WTC11 (cell line): ENCODE measurements at regions not wholly inside any gene's neighbourhood (a gene's known extent, or its start where the extent isn't known, plus 50 kb on each side); places are given as distances from the start of the nearest gene placed in this dataset.

Experiments used
- ATAC-seq: fragments of 200-7000 bp; cut with Tn5 transposase; 2 replicates; pipeline ENCODE4 v1.10.0; 2021; ENCODE audit warnings: mild to moderate bottlenecking, moderate library complexity
- CTCF ChIA-PET: fragments of 300-600 bp; sonication (Branson Sonifier 250); formaldehyde crosslinking; loops from one replicate; lab custom pipeline; 2021; ENCODE audit warnings: antibody characterized with exemption; lab: Charles Lee
- POLR2A ChIA-PET: fragments of 350-600 bp; sonication (Branson Sonifier 250); formaldehyde crosslinking; loops from one replicate; lab custom pipeline; 2021; ENCODE audit warnings: antibody characterized with exemption; lab: Charles Lee
- DNase-seq: peaks from one replicate; pipeline ENCODE4 v3.0.0; 2021; ENCODE audit warnings: low spot score
- H3K27ac Mint-ChIP-seq: 2 replicates; pipeline ENCODE4 v1.8.0; 2021; ENCODE audit warnings: mixed read lengths
- H3K27me3 Mint-ChIP-seq: 2 replicates; pipeline ENCODE4 v1.8.0; 2021; ENCODE audit warnings: low read depth, mild to moderate bottlenecking, moderate library complexity, mixed read lengths
- H3K36me3 Mint-ChIP-seq: 2 replicates; pipeline ENCODE4 v1.8.0; 2021; ENCODE audit warnings: mixed read lengths
- H3K4me1 Mint-ChIP-seq: 2 replicates; pipeline ENCODE4 v1.8.0; 2022; ENCODE audit warnings: mixed read lengths
- H3K4me3 Mint-ChIP-seq: 2 replicates; pipeline ENCODE4 v1.8.0; 2021; ENCODE audit warnings: mild to moderate bottlenecking, moderate library complexity, mixed read lengths
- H3K9me3 Mint-ChIP-seq: 2 replicates; pipeline ENCODE4 v1.8.0; 2021; ENCODE audit warnings: mixed read lengths
- CREM ChIP-seq: sonication (generic); formaldehyde crosslinking; IDR thresholded peaks from 2 replicates; pipeline ENCODE4 v1.8.1; 2022; ENCODE audit warnings: mild to moderate bottlenecking, missing genetic modification reagents, moderate library complexity
- ELF4 ChIP-seq: sonication (generic); formaldehyde crosslinking; IDR thresholded peaks from 2 replicates; pipeline ENCODE4 v1.8.1; 2022; ENCODE audit warnings: low read depth, mild to moderate bottlenecking, moderate library complexity, missing genetic modification reagents
- ESRRA ChIP-seq: sonication (generic); formaldehyde crosslinking; IDR thresholded peaks from 2 replicates; pipeline ENCODE4 v1.8.1; 2022; ENCODE audit warnings: mild to moderate bottlenecking, missing genetic modification reagents, borderline replicate concordance
- KAT7 ChIP-seq: sonication (generic); formaldehyde crosslinking; IDR thresholded peaks from 2 replicates; pipeline ENCODE4 v1.8.1; 2023; ENCODE audit warnings: missing genetic modification reagents, mild to moderate bottlenecking, borderline replicate concordance
- RELA ChIP-seq: sonication (generic); formaldehyde crosslinking; IDR thresholded peaks from 2 replicates; pipeline ENCODE4 v1.8.1; 2022; ENCODE audit warnings: missing genetic modification reagents, mild to moderate bottlenecking, borderline replicate concordance
- RORB ChIP-seq: fragments of 250-450 bp; sonication (Bioruptor Pico); IDR thresholded peaks from 2 replicates; pipeline ENCODE4 v1.9.0; 2021; ENCODE audit warnings: mild to moderate bottlenecking
- SMAD4 ChIP-seq: sonication (generic); formaldehyde crosslinking; IDR thresholded peaks from 2 replicates; pipeline ENCODE4 v1.8.0; 2022; ENCODE audit warnings: mild to moderate bottlenecking, missing genetic modification reagents
- SOX15 ChIP-seq: fragments of 250-450 bp; sonication (Bioruptor Pico); IDR thresholded peaks from 2 replicates; pipeline ENCODE4 v1.9.0; 2021; ENCODE audit warnings: mild to moderate bottlenecking
- TEAD1 ChIP-seq: sonication (generic); formaldehyde crosslinking; IDR thresholded peaks from 2 replicates; pipeline ENCODE4 v1.8.0; 2022; ENCODE audit warnings: mild to moderate bottlenecking, missing genetic modification reagents
- TP53 ChIP-seq: sonication (generic); formaldehyde crosslinking; IDR thresholded peaks from 2 replicates; pipeline ENCODE4 v1.8.1; 2023; ENCODE audit warnings: mild to moderate bottlenecking, missing genetic modification reagents
- USF2 ChIP-seq: sonication (generic); formaldehyde crosslinking; IDR thresholded peaks from 2 replicates; pipeline ENCODE4 v1.8.1; 2023; ENCODE audit warnings: mild to moderate bottlenecking, missing genetic modification reagents, moderate library complexity
- ZNF138 ChIP-seq: sonication (generic); formaldehyde crosslinking; conservative IDR thresholded peaks from 2 replicates; pipeline ENCODE4 v1.8.1; 2022; ENCODE audit warnings: mild to moderate bottlenecking, moderate library complexity, missing genetic modification reagents
- ZNF219 ChIP-seq: sonication (generic); formaldehyde crosslinking; IDR thresholded peaks from 2 replicates; pipeline ENCODE4 v1.8.0; 2023; ENCODE audit warnings: missing genetic modification reagents, mild to moderate bottlenecking, borderline replicate concordance
- ZNF232 ChIP-seq: sonication (generic); formaldehyde crosslinking; IDR thresholded peaks from 2 replicates; pipeline ENCODE4 v1.8.0; 2022; ENCODE audit warnings: mild to moderate bottlenecking, missing genetic modification reagents
- ZNF317 ChIP-seq: sonication (generic); formaldehyde crosslinking; IDR thresholded peaks from 2 replicates; pipeline ENCODE4 v1.8.1; 2023; ENCODE audit warnings: low read depth, mild to moderate bottlenecking, moderate library complexity, missing genetic modification reagents, borderline replicate concordance
- ZNF396 ChIP-seq: fragments of 250-450 bp; sonication (Bioruptor Pico); IDR thresholded peaks from 2 replicates; pipeline ENCODE4 v1.8.0; 2021; ENCODE audit warnings: mild to moderate bottlenecking, moderate library complexity, borderline replicate concordance
- TF ChIP-seq, protein P1 (sequence below): sonication (generic); formaldehyde crosslinking; IDR thresholded peaks from 2 replicates; pipeline ENCODE4 v1.8.1; 2023; ENCODE audit warnings: mild to moderate bottlenecking, missing genetic modification reagents
- TF ChIP-seq, protein P2 (sequence below): fragments of 250-450 bp; sonication (Bioruptor Pico); conservative IDR thresholded peaks from 2 replicates; pipeline ENCODE4 v1.9.0; 2021; ENCODE audit warnings: mild to moderate bottlenecking

- no peak for TF ChIP-seq ZNF219 (CRISPR knock-in tag)
- TF ChIP-seq CREM (CRISPR knock-in tag), result no peak
- TF ChIP-seq, protein P1, sequence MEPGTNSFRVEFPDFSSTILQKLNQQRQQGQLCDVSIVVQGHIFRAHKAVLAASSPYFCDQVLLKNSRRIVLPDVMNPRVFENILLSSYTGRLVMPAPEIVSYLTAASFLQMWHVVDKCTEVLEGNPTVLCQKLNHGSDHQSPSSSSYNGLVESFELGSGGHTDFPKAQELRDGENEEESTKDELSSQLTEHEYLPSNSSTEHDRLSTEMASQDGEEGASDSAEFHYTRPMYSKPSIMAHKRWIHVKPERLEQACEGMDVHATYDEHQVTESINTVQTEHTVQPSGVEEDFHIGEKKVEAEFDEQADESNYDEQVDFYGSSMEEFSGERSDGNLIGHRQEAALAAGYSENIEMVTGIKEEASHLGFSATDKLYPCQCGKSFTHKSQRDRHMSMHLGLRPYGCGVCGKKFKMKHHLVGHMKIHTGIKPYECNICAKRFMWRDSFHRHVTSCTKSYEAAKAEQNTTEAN (CRISPR knock-in tag), result no peak
- TF ChIP-seq, protein P2, sequence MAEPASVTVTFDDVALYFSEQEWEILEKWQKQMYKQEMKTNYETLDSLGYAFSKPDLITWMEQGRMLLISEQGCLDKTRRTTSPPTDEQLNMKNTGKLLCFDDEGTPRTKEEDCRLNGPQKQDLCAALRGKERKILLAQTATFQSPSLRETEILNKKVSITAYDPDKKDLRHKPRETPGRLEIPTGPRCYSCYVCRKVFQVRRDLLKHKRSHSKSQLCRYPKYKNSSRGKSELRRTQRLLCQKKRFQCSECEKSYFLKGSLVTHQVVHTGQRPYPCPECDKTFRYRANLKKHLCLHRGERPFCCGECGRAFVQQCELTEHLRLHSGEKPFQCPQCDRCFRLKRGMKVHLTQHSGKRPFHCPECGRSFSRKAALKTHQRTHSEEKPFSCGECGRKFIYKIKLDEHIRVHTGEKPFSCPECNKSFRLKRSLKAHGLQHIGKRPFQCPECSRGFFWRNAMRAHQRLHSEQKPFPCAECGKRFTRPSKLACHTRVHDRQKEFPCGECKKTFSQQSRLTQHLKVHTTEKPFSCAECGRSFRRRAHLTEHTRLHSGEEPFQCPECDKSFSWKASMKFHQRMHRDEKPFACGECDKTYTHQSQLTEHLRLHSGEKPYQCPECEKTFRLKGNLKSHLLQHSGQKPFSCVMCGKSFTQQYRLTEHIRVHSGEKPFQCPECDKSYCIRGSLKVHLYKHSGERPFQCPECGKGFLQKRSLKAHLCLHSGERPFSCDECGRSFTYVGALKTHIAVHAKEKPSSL (CRISPR knock-in tag), result no peak
- no peak for TF ChIP-seq ELF4
- no peak for TF ChIP-seq ZNF317 (CRISPR knock-in tag)
- no peak for TF ChIP-seq RORB (CRISPR knock-in tag)
- no peak for TF ChIP-seq TEAD1
- TF ChIP-seq SMAD4, result no peak
- TF ChIP-seq ZNF396 (CRISPR knock-in tag), result no peak
- no peak for TF ChIP-seq USF2 (CRISPR knock-in tag)
- no peaks in the 10 kb centered on the region for H3K4me1 Mint-ChIP-seq
- no peaks in the 10 kb centered on the region for H3K27me3 Mint-ChIP-seq
- H3K9me3 Mint-ChIP-seq, result no peaks in the 10 kb centered on the region
- ChIA-PET CTCF (no interaction called here), POLR2A (no interaction called here)
- H3K36me3 Mint-ChIP-seq, result no peaks in the 10 kb centered on the region
- no peak overlapping the region for H3K4me3 Mint-ChIP-seq
- H3K27ac Mint-ChIP-seq, result no peak overlapping the region
- ATAC-seq, result no peak
- no peak for DNase-seq
Measured at GRCh38 chr10:33459602-33460001, 125.1 kb upstream of the NRP1 start.

DNA sequence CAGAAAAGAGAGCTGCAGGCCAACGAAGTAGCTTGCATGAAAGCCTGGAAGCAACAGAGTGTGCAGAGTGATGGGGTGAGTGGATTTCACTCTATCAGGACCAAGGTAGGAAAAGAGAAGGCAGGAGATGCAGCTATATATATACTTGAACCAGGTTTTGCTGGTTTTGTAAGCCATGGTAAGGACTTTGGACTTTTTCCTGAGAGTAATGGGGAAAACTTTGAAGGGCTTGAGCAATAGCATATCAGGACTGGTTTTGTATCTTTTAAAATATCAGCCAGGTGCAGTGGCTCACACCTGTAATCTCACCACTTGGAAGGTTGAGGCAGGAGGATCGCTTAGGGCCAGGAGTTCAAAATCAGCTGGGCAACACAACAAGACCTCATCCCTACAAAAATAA, 120.6 kb upstream of the NRP1 start:
- ATAC-seq (no peak), DNase-seq (no peak)
- Mint-ChIP-seq H3K4me3 (no peak overlapping the region), H3K27ac (no peak overlapping the region), H3K27me3 (no peaks in the 10 kb centered on the region), H3K9me3 (peaks cover 9% of the 10 kb centered on the region), H3K4me1 (no peaks in the 10 kb centered on the region), H3K36me3 (peaks cover 3% of the 10 kb centered on the region; the same call in 1 of the 2 replicates)
- POLR2A ChIA-PET, result no interaction called here
- TF ChIP-seq KAT7 (no peak), RELA (CRISPR knock-in tag) (no peak), ZNF232 (CRISPR knock-in tag) (no peak)
- CTCF ChIA-PET, result no interaction called here

DNA sequence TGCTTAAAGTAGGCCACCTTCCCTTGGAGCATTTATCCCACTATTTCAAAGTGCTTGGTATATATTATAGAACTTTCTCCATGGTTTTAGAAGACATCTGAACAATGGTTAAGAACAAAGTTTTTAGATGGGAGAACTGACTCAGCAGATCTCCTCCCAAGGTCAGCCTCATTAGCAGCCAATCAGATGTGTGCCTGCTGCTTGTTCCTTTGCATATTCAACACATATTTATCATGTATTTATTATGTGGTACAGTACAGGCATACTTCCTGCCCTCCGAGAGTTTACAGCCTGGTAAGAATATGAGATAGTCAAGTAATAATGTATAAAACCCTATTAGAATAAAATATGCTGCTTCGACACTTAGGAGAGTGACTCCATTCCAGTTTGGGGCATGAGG, 120.1 kb upstream of the NRP1 start:
- TF ChIP-seq TP53 (CRISPR knock-in tag) (no peak), SOX15 (CRISPR knock-in tag) (no peak), ESRRA (CRISPR knock-in tag) (no peak), ZNF138 (CRISPR knock-in tag) (no peak)
- TF ChIP-seq, all 79 proteins: peak for 0
- no peaks in the 10 kb centered on the region for H3K27me3 Mint-ChIP-seq
- POLR2A ChIA-PET, result no interaction called here
- peaks cover 3% of the 10 kb centered on the region; the same call in 1 of the 2 replicates for H3K36me3 Mint-ChIP-seq
- CTCF ChIA-PET, result no interaction called here
- no peak overlapping the region for H3K27ac Mint-ChIP-seq
- no peaks in the 10 kb centered on the region for H3K4me1 Mint-ChIP-seq
- no peak overlapping the region for H3K4me3 Mint-ChIP-seq
- no peak for DNase-seq
- H3K9me3 Mint-ChIP-seq, result peaks cover 9% of the 10 kb centered on the region
- no peak for ATAC-seq
